ENCODE measurements at regions not wholly inside any gene's neighbourhood (a gene's known extent, or its start where the extent isn't known, plus 50 kb on each side); places are given as distances from the start of the nearest gene placed in this dataset.

DNA sequence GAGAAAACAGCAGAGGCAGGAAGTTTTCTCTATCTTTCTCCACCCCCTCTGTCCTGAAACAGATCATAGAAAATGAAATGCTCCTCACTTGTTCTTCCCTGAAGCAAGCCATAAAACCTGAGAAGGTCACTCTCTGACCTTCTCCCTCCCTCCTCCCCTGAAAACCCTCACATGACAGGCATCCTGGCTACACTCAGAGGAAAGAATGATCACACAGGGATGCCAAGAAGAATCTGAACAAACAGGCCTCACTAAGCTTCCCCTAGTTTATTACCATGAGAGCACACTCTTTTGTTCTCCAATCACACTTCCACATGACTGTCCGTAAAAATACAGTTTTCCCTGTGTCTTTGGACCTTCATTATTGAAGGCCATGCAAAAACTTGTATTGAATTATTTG, 300.1 kb downstream of the BUD13 start:
- no peaks in the 10 kb centered on the region for H3K4me1 ChIP-seq
- DNase-seq, result no peak
- no peak for ATAC-seq
- intact Hi-C loops (cut with DNase I), result no loop called here
- H3K27me3 ChIP-seq, result no peaks in the 10 kb centered on the region
- no peak for TF ChIP-seq POLR2A (IDR thresholded peaks at IDR 0.05)
- TF ChIP-seq, protein P1, sequence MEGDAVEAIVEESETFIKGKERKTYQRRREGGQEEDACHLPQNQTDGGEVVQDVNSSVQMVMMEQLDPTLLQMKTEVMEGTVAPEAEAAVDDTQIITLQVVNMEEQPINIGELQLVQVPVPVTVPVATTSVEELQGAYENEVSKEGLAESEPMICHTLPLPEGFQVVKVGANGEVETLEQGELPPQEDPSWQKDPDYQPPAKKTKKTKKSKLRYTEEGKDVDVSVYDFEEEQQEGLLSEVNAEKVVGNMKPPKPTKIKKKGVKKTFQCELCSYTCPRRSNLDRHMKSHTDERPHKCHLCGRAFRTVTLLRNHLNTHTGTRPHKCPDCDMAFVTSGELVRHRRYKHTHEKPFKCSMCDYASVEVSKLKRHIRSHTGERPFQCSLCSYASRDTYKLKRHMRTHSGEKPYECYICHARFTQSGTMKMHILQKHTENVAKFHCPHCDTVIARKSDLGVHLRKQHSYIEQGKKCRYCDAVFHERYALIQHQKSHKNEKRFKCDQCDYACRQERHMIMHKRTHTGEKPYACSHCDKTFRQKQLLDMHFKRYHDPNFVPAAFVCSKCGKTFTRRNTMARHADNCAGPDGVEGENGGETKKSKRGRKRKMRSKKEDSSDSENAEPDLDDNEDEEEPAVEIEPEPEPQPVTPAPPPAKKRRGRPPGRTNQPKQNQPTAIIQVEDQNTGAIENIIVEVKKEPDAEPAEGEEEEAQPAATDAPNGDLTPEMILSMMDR (IDR thresholded peaks at IDR 0.05), result no peak
- no peak overlapping the region for H3K27ac ChIP-seq
- H3K4me3 ChIP-seq, result no peak overlapping the region
- no peaks in the 10 kb centered on the region for H3K9me3 ChIP-seq
- WGBS, 2 donors, result 74 to 91% methylated on average over 1 of the region's 1 CpG
- no peaks in the 10 kb centered on the region for H3K36me3 ChIP-seq (replicated peaks in 1 of 2; ENCODE audit: insufficient read depth in 1 of 2, low read depth in 2 of 2)

GRCh38 chr11:116471608-116472256, 301.1 kb downstream of the BUD13 start:
- 56 to 68% methylated on average over 3 of the region's 3 CpGs for WGBS, 2 donors
- no peaks in the 10 kb centered on the region for H3K9me3 ChIP-seq
- no peak overlapping the region for H3K4me3 ChIP-seq
- H3K27ac ChIP-seq, result no peak overlapping the region
- no peak for ATAC-seq
- TF ChIP-seq, protein P1 (IDR thresholded peaks at IDR 0.05), result no peak
- TF ChIP-seq POLR2A (IDR thresholded peaks at IDR 0.05), result no peak
- H3K4me1 ChIP-seq, result no peaks in the 10 kb centered on the region
- intact Hi-C loops (cut with DNase I), result no loop called here
- no peaks in the 10 kb centered on the region for H3K36me3 ChIP-seq (replicated peaks in 1 of 2; ENCODE audit: insufficient read depth in 1 of 2, low read depth in 2 of 2)
- DNase-seq, result no peak
- no peaks in the 10 kb centered on the region for H3K27me3 ChIP-seq

DNA sequence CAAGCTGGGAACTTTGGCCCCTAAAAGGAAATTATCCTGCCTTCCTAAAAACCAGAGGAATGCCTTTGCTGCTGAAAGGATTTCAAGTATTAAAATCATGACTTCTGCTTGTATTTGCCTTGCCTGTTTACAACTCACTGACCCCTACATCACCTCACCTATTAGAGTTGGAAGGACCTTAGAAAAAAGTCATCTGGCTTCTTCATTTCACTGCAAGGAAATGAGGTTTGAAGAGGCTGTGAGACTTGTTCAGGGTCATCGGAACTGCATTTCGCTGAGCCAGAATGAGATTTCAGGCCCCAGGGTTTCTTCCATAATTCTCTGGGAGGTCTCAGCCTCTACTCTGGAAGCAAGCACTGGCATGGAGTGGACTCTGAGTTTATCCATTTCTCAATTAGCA, 304.1 kb downstream of the BUD13 start:
- ATAC-seq, result no peak
- DNase-seq, result no peak
- H3K27ac ChIP-seq, result no peak overlapping the region

DNA sequence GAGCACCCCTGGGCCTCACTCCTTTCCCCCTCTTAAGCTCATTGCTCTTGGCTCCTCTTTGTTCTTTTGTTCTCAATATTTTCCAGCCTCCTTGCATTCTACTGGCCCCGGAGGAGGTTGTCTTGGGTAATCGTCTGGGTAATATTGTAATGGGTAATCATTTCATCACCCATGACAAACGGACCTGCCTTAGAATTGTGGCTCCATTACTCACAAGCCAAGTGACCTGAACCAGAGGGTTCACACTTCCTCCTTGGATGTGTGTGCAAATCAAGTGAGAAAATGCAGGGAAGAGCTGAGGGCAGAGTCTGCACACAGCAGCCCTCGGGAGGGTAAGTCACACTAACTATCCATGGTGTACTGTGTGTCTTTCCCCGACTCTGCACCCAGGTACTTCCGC, 305.0 kb downstream of the BUD13 start:
- Histone ChIP-seq H3K36me3 (replicated peaks in 1 of 2; ENCODE audit: insufficient read depth in 1 of 2, low read depth in 2 of 2) (no peaks in the 10 kb centered on the region), H3K4me1 (no peaks in the 10 kb centered on the region), H3K4me3 (no peak overlapping the region), H3K27me3 (no peaks in the 10 kb centered on the region), H3K27ac (no peak overlapping the region), H3K9me3 (no peaks in the 10 kb centered on the region)
- intact Hi-C loops (cut with DNase I), result no loop called here
- TF ChIP-seq, protein P1 (IDR thresholded peaks at IDR 0.05), result no peak
- TF ChIP-seq POLR2A (IDR thresholded peaks at IDR 0.05), result no peak
- ATAC-seq (no peak), DNase-seq (no peak)
- WGBS, 2 donors, result 55 to 59% methylated on average over 6 of the region's 6 CpGs

More for the DNA sequence above, 304.1 kb downstream of the BUD13 start:
- Histone ChIP-seq H3K4me3 (no peak overlapping the region), H3K36me3 (replicated peaks in 1 of 2; ENCODE audit: insufficient read depth in 1 of 2, low read depth in 2 of 2) (no peaks in the 10 kb centered on the region), H3K27me3 (no peaks in the 10 kb centered on the region), H3K9me3 (no peaks in the 10 kb centered on the region), H3K4me1 (no peaks in the 10 kb centered on the region)
- WGBS, 2 donors, result 51 to 53% methylated on average over 2 of the region's 2 CpGs
- TF ChIP-seq POLR2A (IDR thresholded peaks at IDR 0.05), result no peak
- TF ChIP-seq, protein P1 (IDR thresholded peaks at IDR 0.05), result no peak
- intact Hi-C loops (cut with DNase I), result no loop called here

DNA sequence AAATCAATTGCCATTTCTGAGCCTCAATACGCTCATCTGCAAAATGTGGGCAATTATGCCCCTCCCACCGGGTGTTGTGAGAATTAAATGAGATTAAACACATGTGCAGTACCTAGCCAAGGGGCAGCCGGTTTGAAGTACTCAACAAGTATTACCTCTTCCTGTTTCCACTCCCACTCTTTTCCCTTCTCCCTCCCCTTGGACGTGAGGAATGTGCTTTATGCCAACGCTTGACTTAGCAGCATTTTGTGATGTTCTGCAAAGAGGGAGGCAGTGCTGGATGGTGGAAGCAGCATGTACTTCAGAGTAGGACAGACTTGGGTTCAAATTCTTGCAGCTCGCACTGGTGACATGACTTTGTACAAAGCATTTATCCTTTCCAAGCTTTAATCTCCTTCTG, 306.0 kb downstream of the BUD13 start:
- no peak for DNase-seq
- no peaks in the 10 kb centered on the region for H3K4me1 ChIP-seq
- TF ChIP-seq, protein P1 (IDR thresholded peaks at IDR 0.05), result no peak
- no peak for TF ChIP-seq POLR2A (IDR thresholded peaks at IDR 0.05)
- H3K27me3 ChIP-seq, result no peaks in the 10 kb centered on the region
- no peak overlapping the region for H3K4me3 ChIP-seq
- no peak overlapping the region for H3K27ac ChIP-seq
- H3K9me3 ChIP-seq, result no peaks in the 10 kb centered on the region
- no peaks in the 10 kb centered on the region for H3K36me3 ChIP-seq (replicated peaks in 1 of 2; ENCODE audit: insufficient read depth in 1 of 2, low read depth in 2 of 2)
- intact Hi-C loops (cut with DNase I), result no loop called here
- no peak for ATAC-seq
- 54 to 62% methylated on average over 6 of the region's 6 CpGs for WGBS, 2 donors
